ENCODE measurements at regions not wholly inside any gene's neighbourhood (a gene's known extent, or its start where the extent isn't known, plus 50 kb on each side); places are given as distances from the start of the nearest gene placed in this dataset.

- no peak for DNase-seq
Observed at GRCh38 chr6:54574671-54575070, 266.4 kb downstream of the TINAG start.

GRCh38 chr6:54578261-54578660 lies 268.3 kb upstream of the FAM83B start:
- no peak for DNase-seq

- no peak for DNase-seq
Observed at GRCh38 chr6:54579011-54579410, 267.6 kb upstream of the FAM83B start.

- DNase-seq, result no peak
Observed at GRCh38 chr6:54586251-54586650, 260.3 kb upstream of the FAM83B start.

GRCh38 chr6:54587277-54587676 lies 259.3 kb upstream of the FAM83B start:
- DNase-seq, result no peak

- DNase-seq, result no peak
Observed at GRCh38 chr6:54588176-54588575, 258.4 kb upstream of the FAM83B start.

GRCh38 chr6:54595844-54596243 lies 250.7 kb upstream of the FAM83B start:
- DNase-seq, result no peak

GRCh38 chr6:54598787-54599313 lies 247.7 kb upstream of the FAM83B start:
- DNase-seq, result no peak

GRCh38 chr6:54601600-54602300 lies 244.8 kb upstream of the FAM83B start:
- DNase-seq, result no peak

- DNase-seq, result no peak
Observed at GRCh38 chr6:54602591-54602990, 244.0 kb upstream of the FAM83B start.

GRCh38 chr6:54609981-54610380 lies 236.6 kb upstream of the FAM83B start:
- DNase-seq, result no peak

GRCh38 chr6:54613596-54613995 lies 233.0 kb upstream of the FAM83B start:
- no peak for DNase-seq

GRCh38 chr6:54614499-54615195 lies 231.9 kb upstream of the FAM83B start:
- no peak for DNase-seq

GRCh38 chr6:54617730-54618129 lies 228.8 kb upstream of the FAM83B start:
- DNase-seq, result no peak

- no peak for DNase-seq
Observed at GRCh38 chr6:54618572-54618971, 228.0 kb upstream of the FAM83B start.

GRCh38 chr6:54619102-54619501 lies 227.5 kb upstream of the FAM83B start:
- DNase-seq, result no peak

GRCh38 chr6:54621285-54621684 lies 225.3 kb upstream of the FAM83B start:
- DNase-seq, result no peak

GRCh38 chr6:54624216-54624615 lies 222.4 kb upstream of the FAM83B start:
- DNase-seq, result no peak

- no peak for DNase-seq
Observed at GRCh38 chr6:54624779-54625178, 221.8 kb upstream of the FAM83B start.

GRCh38 chr6:54629131-54629530 lies 217.4 kb upstream of the FAM83B start:
- DNase-seq, result no peak

GRCh38 chr6:54632984-54633565 lies 213.5 kb upstream of the FAM83B start:
- DNase-seq, result no peak

GRCh38 chr6:54633601-54634000 lies 213.0 kb upstream of the FAM83B start:
- DNase-seq, result no peak

- DNase-seq, result no peak
Observed at GRCh38 chr6:54640911-54641310, 205.7 kb upstream of the FAM83B start.
